WTC11 (cell line): ENCODE measurements at regions not wholly inside any gene's neighbourhood (a gene's known extent, or its start where the extent isn't known, plus 50 kb on each side); places are given as distances from the start of the nearest gene placed in this dataset.

Experiments used
- ATAC-seq: fragments of 200-7000 bp; cut with Tn5 transposase; 2 replicates; pipeline ENCODE4 v1.10.0; 2021; ENCODE audit warnings: mild to moderate bottlenecking, moderate library complexity
- CTCF ChIA-PET: fragments of 300-600 bp; sonication (Branson Sonifier 250); formaldehyde crosslinking; loops from one replicate; lab custom pipeline; 2021; ENCODE audit warnings: antibody characterized with exemption; lab: Charles Lee
- POLR2A ChIA-PET: fragments of 350-600 bp; sonication (Branson Sonifier 250); formaldehyde crosslinking; loops from one replicate; lab custom pipeline; 2021; ENCODE audit warnings: antibody characterized with exemption; lab: Charles Lee
- DNase-seq: peaks from one replicate; pipeline ENCODE4 v3.0.0; 2021; ENCODE audit warnings: low spot score
- H3K27ac Mint-ChIP-seq: 2 replicates; pipeline ENCODE4 v1.8.0; 2021; ENCODE audit warnings: mixed read lengths
- H3K27me3 Mint-ChIP-seq: 2 replicates; pipeline ENCODE4 v1.8.0; 2021; ENCODE audit warnings: low read depth, mild to moderate bottlenecking, moderate library complexity, mixed read lengths
- H3K36me3 Mint-ChIP-seq: 2 replicates; pipeline ENCODE4 v1.8.0; 2021; ENCODE audit warnings: mixed read lengths
- H3K4me1 Mint-ChIP-seq: 2 replicates; pipeline ENCODE4 v1.8.0; 2022; ENCODE audit warnings: mixed read lengths
- H3K4me3 Mint-ChIP-seq: 2 replicates; pipeline ENCODE4 v1.8.0; 2021; ENCODE audit warnings: mild to moderate bottlenecking, moderate library complexity, mixed read lengths
- H3K9me3 Mint-ChIP-seq: 2 replicates; pipeline ENCODE4 v1.8.0; 2021; ENCODE audit warnings: mixed read lengths
- CREB1 ChIP-seq: sonication (generic); formaldehyde crosslinking; IDR thresholded peaks from 2 replicates; pipeline ENCODE4 v1.8.0; 2023; ENCODE audit warnings: mild to moderate bottlenecking, missing genetic modification reagents
- CREM ChIP-seq: sonication (generic); formaldehyde crosslinking; IDR thresholded peaks from 2 replicates; pipeline ENCODE4 v1.8.1; 2022; ENCODE audit warnings: mild to moderate bottlenecking, missing genetic modification reagents, moderate library complexity
- CTCF ChIP-seq: fragments of 200-600 bp; IDR thresholded peaks from 2 replicates; pipeline ENCODE4 v1.8.0; 2022; ENCODE audit warnings: antibody characterized with exemption
- FOXJ3 ChIP-seq: sonication (generic); formaldehyde crosslinking; IDR thresholded peaks from 2 replicates; pipeline ENCODE4 v1.9.0; 2021; ENCODE audit warnings: missing genetic modification reagents, mild to moderate bottlenecking, borderline replicate concordance
- GABPB1 ChIP-seq: sonication (generic); formaldehyde crosslinking; IDR thresholded peaks from 2 replicates; pipeline ENCODE4 v1.8.1; 2023; ENCODE audit warnings: mild to moderate bottlenecking, missing genetic modification reagents
- JAZF1 ChIP-seq: fragments of 250-450 bp; sonication (Bioruptor Pico); IDR thresholded peaks from 2 replicates; pipeline ENCODE4 v1.9.0; 2021; ENCODE audit warnings: moderate library complexity, mild to moderate bottlenecking, inconsistent platforms
- MXD4 ChIP-seq: fragments of 250-450 bp; sonication (Bioruptor Pico); IDR thresholded peaks from 2 replicates; pipeline ENCODE4 v1.8.0; 2021; ENCODE audit warnings: mild to moderate bottlenecking, moderate library complexity, borderline replicate concordance
- NFATC4 ChIP-seq: fragments of 250-450 bp; sonication (Bioruptor Pico); IDR thresholded peaks from 2 replicates; pipeline ENCODE4 v1.9.0; 2021; ENCODE audit warnings: mild to moderate bottlenecking
- NR3C1 ChIP-seq: sonication (generic); formaldehyde crosslinking; conservative IDR thresholded peaks from 2 replicates; pipeline ENCODE4 v1.8.1; 2023; ENCODE audit warnings: low read depth, mild to moderate bottlenecking, missing genetic modification reagents
- OVOL2 ChIP-seq: fragments of 250-450 bp; sonication (Bioruptor Pico); IDR thresholded peaks from 2 replicates; pipeline ENCODE4 v1.9.0; 2021; ENCODE audit warnings: mild to moderate bottlenecking, borderline replicate concordance
- ZNF121 ChIP-seq: sonication (generic); formaldehyde crosslinking; IDR thresholded peaks from 2 replicates; pipeline ENCODE4 v1.8.0; 2023; ENCODE audit warnings: missing genetic modification reagents
- ZNF416 ChIP-seq: fragments of 250-450 bp; sonication (Bioruptor Pico); IDR thresholded peaks from 2 replicates; pipeline ENCODE4 v1.9.0; 2021; ENCODE audit warnings: mild to moderate bottlenecking, inconsistent platforms
- ZNF423 ChIP-seq: fragments of 250-450 bp; sonication (Bioruptor Pico); IDR thresholded peaks from 2 replicates; pipeline ENCODE4 v2.1.2; 2022; ENCODE audit warnings: mild to moderate bottlenecking, moderate library complexity
- ZNF671 ChIP-seq: fragments of 250-450 bp; sonication (Bioruptor Pico); IDR thresholded peaks from 2 replicates; pipeline ENCODE4 v1.8.0; 2021; ENCODE audit warnings: mild to moderate bottlenecking
- TF ChIP-seq, protein P1 (sequence below): sonication (generic); formaldehyde crosslinking; IDR thresholded peaks from 2 replicates; pipeline ENCODE4 v1.8.0; 2022; ENCODE audit warnings: mild to moderate bottlenecking, missing genetic modification reagents
- TF ChIP-seq, protein P2 (sequence below): sonication (generic); formaldehyde crosslinking; IDR thresholded peaks from 2 replicates; pipeline ENCODE4 v1.8.0; 2023; ENCODE audit warnings: missing genetic modification reagents, mild to moderate bottlenecking, borderline replicate concordance
- TF ChIP-seq, protein P3 (sequence below): sonication (generic); formaldehyde crosslinking; IDR thresholded peaks from 2 replicates; pipeline ENCODE4 v1.8.0; 2023; ENCODE audit warnings: mild to moderate bottlenecking, missing genetic modification reagents
- TF ChIP-seq, protein P4 (sequence below): fragments of 250-450 bp; sonication (Bioruptor Pico); IDR thresholded peaks from 2 replicates; pipeline ENCODE4 v1.8.0; 2021; ENCODE audit warnings: mild to moderate bottlenecking
- TF ChIP-seq, protein P5 (sequence below): sonication (generic); formaldehyde crosslinking; IDR thresholded peaks from 2 replicates; pipeline ENCODE4 v1.8.1; 2022; ENCODE audit warnings: mild to moderate bottlenecking, missing genetic modification reagents, moderate library complexity, borderline replicate concordance

DNA sequence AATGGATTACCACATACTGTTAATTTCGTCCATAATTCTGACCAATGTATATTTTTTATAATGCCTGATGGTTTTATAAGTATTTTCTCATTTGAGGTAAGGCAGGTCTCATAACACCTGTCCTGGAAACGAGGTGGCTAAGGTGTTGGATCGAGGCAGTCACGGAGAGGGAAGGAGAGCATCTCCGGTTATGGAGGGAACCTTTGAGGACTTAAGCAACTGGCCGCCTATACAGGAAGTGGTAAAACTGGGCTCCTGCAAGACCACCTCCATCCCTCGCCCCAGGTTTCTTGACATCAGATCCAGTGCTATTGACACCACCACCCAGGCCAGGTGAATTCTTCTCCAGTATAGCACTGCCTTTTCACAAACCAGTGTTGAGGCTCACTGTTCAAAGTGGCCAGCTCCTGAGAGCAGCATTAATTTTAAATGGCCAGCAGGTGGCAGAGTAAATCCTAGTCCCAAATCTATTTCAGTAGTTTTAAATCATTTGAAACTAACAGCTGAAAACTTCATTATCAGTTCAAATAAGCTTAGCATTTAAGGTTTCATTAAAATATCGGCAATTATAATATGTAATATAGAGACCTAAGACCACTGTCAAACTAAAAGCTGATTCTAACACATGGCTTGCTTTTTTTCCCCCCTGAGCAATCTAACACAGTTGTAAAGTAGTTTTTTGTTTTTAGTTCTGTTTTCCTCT, 100.8 kb downstream of the PPM1A start:
- Mint-ChIP-seq H3K27ac (no peak overlapping the region), H3K36me3 (no peaks in the 10 kb centered on the region), H3K9me3 (no peaks in the 10 kb centered on the region), H3K4me1 (peaks cover 58% of the 10 kb centered on the region), H3K4me3 (peak overlapping the region; percentile 44), H3K27me3 (no peaks in the 10 kb centered on the region; the same call in 1 of the 2 replicates)
- ATAC-seq (peak; percentile 79), DNase-seq (peak; percentile 22)
- ChIA-PET CTCF (interaction anchor here (0.6 to 3.4 kb wide), 40 partner anchors 9 to 298 kb away, joined by 3 to 47 read pairs (median 4); partner anchors contain the start of genes C14orf39, PPM1A and SIX6), POLR2A (interaction anchor here (0.9 to 1.5 kb wide), 2 partner anchors 22 to 102 kb away, joined by 3 to 4 read pairs; no protein-coding TSS in a partner anchor)
- TF ChIP-seq CREM (no peak), CTCF (peak; percentile 75)

DNA sequence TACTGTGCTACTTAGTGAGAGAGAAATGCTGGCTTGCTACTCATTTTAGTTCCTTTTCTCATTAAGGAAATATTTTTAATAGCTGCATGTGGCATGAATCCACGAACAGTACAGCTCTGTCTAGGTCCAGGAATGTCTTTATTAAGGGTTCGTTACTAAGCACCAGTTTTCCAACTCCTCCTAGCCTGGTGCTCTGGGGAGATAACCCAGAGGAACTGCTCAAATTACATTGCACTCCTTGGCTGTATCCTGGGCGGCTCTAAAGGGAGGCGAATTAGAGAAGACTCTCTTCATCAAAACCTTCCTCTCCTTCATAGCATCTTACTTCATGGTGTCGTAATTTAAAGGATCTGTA, 101.3 kb downstream of the PPM1A start:
- ChIA-PET CTCF (interaction anchor here (0.7 to 3.4 kb wide), 34 partner anchors 9 to 297 kb away, joined by 3 to 47 read pairs (median 5); partner anchors contain the start of genes C14orf39, PPM1A and SIX6), POLR2A (interaction anchor here (0.6 to 1.5 kb wide), 2 partner anchors 102 to 769 kb away, joined by 4 to 9 read pairs; no protein-coding TSS in a partner anchor)
- peak; percentile 20 for DNase-seq
- peak; percentile 87 for ATAC-seq
- Mint-ChIP-seq H3K27me3 (no peaks in the 10 kb centered on the region; the same call in 1 of the 2 replicates), H3K36me3 (no peaks in the 10 kb centered on the region), H3K4me1 (peaks cover 58% of the 10 kb centered on the region), H3K9me3 (no peaks in the 10 kb centered on the region), H3K27ac (0 out of 2 replicates have a peak overlapping the region, but pooled peaks have one; percentile 73), H3K4me3 (peak overlapping the region; percentile 44)
- TF ChIP-seq CREM (no peak), NFATC4 (CRISPR knock-in tag) (no peak), MXD4 (CRISPR knock-in tag) (no peak), OVOL2 (CRISPR knock-in tag) (no peak), FOXJ3 (CRISPR knock-in tag) (no peak), ZNF423 (no peak), NR3C1 (CRISPR knock-in tag) (no peak), ZNF121 (no peak), JAZF1 (CRISPR knock-in tag) (no peak), ZNF416 (CRISPR knock-in tag) (no peak), CREB1 (no peak), GABPB1 (CRISPR knock-in tag) (no peak), ZNF671 (CRISPR knock-in tag) (no peak)
- TF ChIP-seq, protein P1, sequence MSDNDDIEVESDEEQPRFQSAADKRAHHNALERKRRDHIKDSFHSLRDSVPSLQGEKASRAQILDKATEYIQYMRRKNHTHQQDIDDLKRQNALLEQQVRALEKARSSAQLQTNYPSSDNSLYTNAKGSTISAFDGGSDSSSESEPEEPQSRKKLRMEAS (CRISPR knock-in tag), result no peak
- TF ChIP-seq, protein P2, sequence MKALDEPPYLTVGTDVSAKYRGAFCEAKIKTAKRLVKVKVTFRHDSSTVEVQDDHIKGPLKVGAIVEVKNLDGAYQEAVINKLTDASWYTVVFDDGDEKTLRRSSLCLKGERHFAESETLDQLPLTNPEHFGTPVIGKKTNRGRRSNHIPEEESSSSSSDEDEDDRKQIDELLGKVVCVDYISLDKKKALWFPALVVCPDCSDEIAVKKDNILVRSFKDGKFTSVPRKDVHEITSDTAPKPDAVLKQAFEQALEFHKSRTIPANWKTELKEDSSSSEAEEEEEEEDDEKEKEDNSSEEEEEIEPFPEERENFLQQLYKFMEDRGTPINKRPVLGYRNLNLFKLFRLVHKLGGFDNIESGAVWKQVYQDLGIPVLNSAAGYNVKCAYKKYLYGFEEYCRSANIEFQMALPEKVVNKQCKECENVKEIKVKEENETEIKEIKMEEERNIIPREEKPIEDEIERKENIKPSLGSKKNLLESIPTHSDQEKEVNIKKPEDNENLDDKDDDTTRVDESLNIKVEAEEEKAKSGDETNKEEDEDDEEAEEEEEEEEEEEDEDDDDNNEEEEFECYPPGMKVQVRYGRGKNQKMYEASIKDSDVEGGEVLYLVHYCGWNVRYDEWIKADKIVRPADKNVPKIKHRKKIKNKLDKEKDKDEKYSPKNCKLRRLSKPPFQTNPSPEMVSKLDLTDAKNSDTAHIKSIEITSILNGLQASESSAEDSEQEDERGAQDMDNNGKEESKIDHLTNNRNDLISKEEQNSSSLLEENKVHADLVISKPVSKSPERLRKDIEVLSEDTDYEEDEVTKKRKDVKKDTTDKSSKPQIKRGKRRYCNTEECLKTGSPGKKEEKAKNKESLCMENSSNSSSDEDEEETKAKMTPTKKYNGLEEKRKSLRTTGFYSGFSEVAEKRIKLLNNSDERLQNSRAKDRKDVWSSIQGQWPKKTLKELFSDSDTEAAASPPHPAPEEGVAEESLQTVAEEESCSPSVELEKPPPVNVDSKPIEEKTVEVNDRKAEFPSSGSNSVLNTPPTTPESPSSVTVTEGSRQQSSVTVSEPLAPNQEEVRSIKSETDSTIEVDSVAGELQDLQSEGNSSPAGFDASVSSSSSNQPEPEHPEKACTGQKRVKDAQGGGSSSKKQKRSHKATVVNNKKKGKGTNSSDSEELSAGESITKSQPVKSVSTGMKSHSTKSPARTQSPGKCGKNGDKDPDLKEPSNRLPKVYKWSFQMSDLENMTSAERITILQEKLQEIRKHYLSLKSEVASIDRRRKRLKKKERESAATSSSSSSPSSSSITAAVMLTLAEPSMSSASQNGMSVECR (CRISPR knock-in tag), result no peak
- TF ChIP-seq, protein P3, sequence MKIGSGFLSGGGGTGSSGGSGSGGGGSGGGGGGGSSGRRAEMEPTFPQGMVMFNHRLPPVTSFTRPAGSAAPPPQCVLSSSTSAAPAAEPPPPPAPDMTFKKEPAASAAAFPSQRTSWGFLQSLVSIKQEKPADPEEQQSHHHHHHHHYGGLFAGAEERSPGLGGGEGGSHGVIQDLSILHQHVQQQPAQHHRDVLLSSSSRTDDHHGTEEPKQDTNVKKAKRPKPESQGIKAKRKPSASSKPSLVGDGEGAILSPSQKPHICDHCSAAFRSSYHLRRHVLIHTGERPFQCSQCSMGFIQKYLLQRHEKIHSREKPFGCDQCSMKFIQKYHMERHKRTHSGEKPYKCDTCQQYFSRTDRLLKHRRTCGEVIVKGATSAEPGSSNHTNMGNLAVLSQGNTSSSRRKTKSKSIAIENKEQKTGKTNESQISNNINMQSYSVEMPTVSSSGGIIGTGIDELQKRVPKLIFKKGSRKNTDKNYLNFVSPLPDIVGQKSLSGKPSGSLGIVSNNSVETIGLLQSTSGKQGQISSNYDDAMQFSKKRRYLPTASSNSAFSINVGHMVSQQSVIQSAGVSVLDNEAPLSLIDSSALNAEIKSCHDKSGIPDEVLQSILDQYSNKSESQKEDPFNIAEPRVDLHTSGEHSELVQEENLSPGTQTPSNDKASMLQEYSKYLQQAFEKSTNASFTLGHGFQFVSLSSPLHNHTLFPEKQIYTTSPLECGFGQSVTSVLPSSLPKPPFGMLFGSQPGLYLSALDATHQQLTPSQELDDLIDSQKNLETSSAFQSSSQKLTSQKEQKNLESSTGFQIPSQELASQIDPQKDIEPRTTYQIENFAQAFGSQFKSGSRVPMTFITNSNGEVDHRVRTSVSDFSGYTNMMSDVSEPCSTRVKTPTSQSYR (CRISPR knock-in tag), result no peak
- TF ChIP-seq, protein P4, sequence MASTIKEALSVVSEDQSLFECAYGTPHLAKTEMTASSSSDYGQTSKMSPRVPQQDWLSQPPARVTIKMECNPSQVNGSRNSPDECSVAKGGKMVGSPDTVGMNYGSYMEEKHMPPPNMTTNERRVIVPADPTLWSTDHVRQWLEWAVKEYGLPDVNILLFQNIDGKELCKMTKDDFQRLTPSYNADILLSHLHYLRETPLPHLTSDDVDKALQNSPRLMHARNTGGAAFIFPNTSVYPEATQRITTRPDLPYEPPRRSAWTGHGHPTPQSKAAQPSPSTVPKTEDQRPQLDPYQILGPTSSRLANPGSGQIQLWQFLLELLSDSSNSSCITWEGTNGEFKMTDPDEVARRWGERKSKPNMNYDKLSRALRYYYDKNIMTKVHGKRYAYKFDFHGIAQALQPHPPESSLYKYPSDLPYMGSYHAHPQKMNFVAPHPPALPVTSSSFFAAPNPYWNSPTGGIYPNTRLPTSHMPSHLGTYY (CRISPR knock-in tag), result no peak
- TF ChIP-seq, protein P5, sequence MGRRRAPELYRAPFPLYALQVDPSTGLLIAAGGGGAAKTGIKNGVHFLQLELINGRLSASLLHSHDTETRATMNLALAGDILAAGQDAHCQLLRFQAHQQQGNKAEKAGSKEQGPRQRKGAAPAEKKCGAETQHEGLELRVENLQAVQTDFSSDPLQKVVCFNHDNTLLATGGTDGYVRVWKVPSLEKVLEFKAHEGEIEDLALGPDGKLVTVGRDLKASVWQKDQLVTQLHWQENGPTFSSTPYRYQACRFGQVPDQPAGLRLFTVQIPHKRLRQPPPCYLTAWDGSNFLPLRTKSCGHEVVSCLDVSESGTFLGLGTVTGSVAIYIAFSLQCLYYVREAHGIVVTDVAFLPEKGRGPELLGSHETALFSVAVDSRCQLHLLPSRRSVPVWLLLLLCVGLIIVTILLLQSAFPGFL (CRISPR knock-in tag), result no peak
